Gastroesophageal sphincter (tissue), 3 donors: ENCODE measurements at regions not wholly inside any gene's neighbourhood (a gene's known extent, or its start where the extent isn't known, plus 50 kb on each side); places are given as distances from the start of the nearest gene placed in this dataset.

ENCODE experiments used
- CTCF ChIP-seq, 4 experiments: fragments of 200-600 bp in 2 of 4; fragments of 450-650 bp in 2 of 4; sonication (generic) in 1 of 4; IDR thresholded peaks; one replicate each; pipeline ENCODE4 v1.5.1; 2017 to 2019; ENCODE audit warnings: antibody characterized with exemption in 4 of 4, mild to moderate bottlenecking in 2 of 4, moderate library complexity in 2 of 4
- POLR2A ChIP-seq, 2 donors: fragments of 450-650 bp; IDR thresholded peaks; one replicate each; pipeline ENCODE4 v1.6.1; 2017; ENCODE audit warnings: antibody characterized with exemption in 2 of 2, mild to moderate bottlenecking in 2 of 2, moderate library complexity in 1 of 2
- POLR2AphosphoS5 ChIP-seq: sonication (generic); formaldehyde crosslinking; IDR thresholded peaks from one replicate; pipeline ENCODE4 v1.6.1; 2017; ENCODE audit warnings: antibody characterized with exemption

- TF ChIP-seq POLR2A (IDR thresholded peaks at IDR 0.05) (no peak), CTCF (IDR thresholded peaks at IDR 0.05) (no peak), POLR2AphosphoS5 (no peak)
These were observed 360.4 kb upstream of the AGA start for GRCh38 chr4:177802661-177803060.
